Neural crest cell (in vitro differentiated cells): ENCODE measurements at regions not wholly inside any gene's neighbourhood (a gene's known extent, or its start where the extent isn't known, plus 50 kb on each side); places are given as distances from the start of the nearest gene placed in this dataset.

ENCODE experiments used
- DNase-seq: peaks from one replicate; pipeline ENCODE4 v3.0.0; 2021; ENCODE audit warnings: low read depth, mixed read lengths, low spot score
- H3K27ac Mint-ChIP-seq: one replicate; pipeline ENCODE4 v1.8.0; 2021; ENCODE audit warnings: mild to moderate bottlenecking, mixed read lengths; ENCODE audit not compliant: unreplicated experiment
- H3K27me3 Mint-ChIP-seq: 2 replicates; pipeline ENCODE4 v1.8.0; 2021; ENCODE audit warnings: low read depth, mild to moderate bottlenecking, mixed read lengths
- H3K36me3 Mint-ChIP-seq: 2 replicates; pipeline ENCODE4 v1.8.0; 2021; ENCODE audit warnings: low read depth, mild to moderate bottlenecking, mixed read lengths
- H3K4me1 Mint-ChIP-seq: 2 replicates; pipeline ENCODE4 v1.8.0; 2021; ENCODE audit warnings: mixed read lengths
- H3K4me3 Mint-ChIP-seq: one replicate; pipeline ENCODE4 v1.8.0; 2021; ENCODE audit warnings: mild to moderate bottlenecking, mixed read lengths
- H3K9me3 Mint-ChIP-seq: 2 replicates; pipeline ENCODE4 v1.8.0; 2021; ENCODE audit warnings: mixed read lengths
- TF ChIP-seq, protein P1 (sequence below): fragments of 200-600 bp; sonication (generic); conservative IDR thresholded peaks from 2 replicates; pipeline ENCODE4 v1.5.0; 2021; ENCODE audit warnings: antibody characterized with exemption, mild to moderate bottlenecking

DNA sequence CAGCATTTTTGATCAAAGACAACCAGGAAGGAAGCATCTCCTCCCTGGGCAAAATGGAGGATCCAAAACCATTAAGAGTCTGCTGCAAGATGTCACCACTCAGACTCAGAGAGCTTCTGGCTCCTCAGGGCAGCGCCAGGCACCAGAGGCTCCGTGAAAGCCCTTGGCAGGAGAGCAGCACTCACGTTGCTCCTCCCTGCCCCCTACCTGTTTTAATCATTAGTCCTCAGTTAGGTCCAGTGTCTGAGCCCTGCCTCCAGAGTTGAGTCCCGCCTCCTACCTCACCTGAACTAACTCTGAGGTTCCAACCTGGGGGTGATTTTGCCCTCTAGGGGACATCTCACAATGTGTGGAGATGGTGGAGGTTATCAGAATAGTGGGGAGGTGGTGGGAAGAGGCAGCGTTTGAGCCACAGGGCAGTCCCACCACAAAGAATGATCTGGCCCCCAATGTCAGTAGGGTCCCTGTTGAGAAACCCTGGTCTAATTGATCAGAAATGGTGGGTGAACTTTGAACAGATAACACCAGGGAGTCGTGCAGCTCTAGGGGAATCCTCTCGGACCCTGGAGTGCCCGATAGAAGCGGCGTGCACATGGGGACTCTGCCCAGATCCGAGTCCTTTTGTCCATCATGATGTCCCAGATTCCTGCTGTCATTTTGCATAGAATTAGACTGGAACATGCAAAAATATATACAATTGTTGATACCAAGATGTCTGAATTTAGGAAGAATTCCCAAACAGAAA is 156.7 kb upstream of the DIO3 start:
- no peak overlapping the region for H3K4me3 Mint-ChIP-seq
- peaks cover 16% of the 10 kb centered on the region for H3K4me1 Mint-ChIP-seq
- no peak overlapping the region for H3K27ac Mint-ChIP-seq
- TF ChIP-seq, protein P1, sequence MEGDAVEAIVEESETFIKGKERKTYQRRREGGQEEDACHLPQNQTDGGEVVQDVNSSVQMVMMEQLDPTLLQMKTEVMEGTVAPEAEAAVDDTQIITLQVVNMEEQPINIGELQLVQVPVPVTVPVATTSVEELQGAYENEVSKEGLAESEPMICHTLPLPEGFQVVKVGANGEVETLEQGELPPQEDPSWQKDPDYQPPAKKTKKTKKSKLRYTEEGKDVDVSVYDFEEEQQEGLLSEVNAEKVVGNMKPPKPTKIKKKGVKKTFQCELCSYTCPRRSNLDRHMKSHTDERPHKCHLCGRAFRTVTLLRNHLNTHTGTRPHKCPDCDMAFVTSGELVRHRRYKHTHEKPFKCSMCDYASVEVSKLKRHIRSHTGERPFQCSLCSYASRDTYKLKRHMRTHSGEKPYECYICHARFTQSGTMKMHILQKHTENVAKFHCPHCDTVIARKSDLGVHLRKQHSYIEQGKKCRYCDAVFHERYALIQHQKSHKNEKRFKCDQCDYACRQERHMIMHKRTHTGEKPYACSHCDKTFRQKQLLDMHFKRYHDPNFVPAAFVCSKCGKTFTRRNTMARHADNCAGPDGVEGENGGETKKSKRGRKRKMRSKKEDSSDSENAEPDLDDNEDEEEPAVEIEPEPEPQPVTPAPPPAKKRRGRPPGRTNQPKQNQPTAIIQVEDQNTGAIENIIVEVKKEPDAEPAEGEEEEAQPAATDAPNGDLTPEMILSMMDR = no peak
- H3K27me3 Mint-ChIP-seq = no peaks in the 10 kb centered on the region
- no peak for DNase-seq
- H3K9me3 Mint-ChIP-seq = no peaks in the 10 kb centered on the region
- H3K36me3 Mint-ChIP-seq = no peaks in the 10 kb centered on the region

DNA sequence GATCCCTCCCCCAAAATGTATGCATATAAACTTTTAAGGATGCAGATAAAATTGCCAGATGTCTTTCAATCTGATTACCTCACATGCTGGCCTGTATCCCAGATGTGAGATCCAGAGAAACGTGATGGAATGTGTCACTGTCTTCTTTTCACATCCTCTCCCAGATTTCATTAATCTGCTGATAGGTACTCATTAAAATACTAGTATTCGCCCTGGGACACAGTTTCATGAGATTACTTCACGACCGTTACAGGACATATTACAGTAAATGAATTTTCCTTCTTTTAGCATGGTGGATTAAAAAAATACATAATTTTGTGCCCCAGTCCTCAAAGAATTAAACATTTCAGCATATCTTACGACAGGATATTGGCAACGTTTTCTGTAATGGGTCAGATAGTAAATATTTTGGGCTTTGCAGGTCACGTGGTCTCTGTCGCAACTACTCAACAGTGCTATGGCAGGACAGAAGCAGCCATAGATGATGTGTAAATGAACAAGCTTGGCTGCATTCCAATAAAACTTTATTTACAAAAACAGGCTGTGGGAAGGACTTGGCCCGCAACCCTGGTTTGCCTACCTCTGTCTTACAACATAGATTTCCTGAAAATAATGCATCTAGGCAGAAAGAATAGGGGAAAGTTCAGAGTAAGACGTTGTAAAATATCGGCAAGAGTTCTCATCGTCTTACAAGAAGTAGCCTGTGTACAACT is 156.0 kb upstream of the DIO3 start:
- H3K36me3 Mint-ChIP-seq = no peaks in the 10 kb centered on the region
- H3K27ac Mint-ChIP-seq = no peak overlapping the region
- H3K27me3 Mint-ChIP-seq = no peaks in the 10 kb centered on the region
- TF ChIP-seq, protein P1 = no peak
- H3K4me3 Mint-ChIP-seq = no peak overlapping the region
- no peak for DNase-seq
- no peaks in the 10 kb centered on the region for H3K9me3 Mint-ChIP-seq
- peaks cover 22% of the 10 kb centered on the region for H3K4me1 Mint-ChIP-seq

DNA sequence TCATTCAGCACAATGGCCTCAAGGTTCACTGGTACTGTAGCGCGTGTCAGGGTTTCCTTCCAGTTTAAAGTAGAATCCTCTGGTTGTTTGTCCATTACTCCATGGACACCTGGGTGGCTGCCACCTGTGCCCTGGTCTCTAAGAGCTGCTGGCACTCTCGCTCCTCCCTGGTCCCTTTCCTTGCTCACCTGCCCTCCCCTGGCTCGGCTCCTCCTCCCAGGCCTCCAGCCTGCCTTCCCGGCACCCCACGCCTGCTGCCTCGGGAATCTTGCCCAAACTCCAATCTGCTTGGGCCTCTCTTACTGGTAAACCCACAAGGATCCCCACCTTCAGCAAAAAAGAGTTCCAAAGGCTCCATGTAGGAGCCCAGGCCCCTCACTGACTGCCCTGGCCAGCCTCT is 154.4 kb upstream of the DIO3 start:
- Mint-ChIP-seq H3K9me3 (no peaks in the 10 kb centered on the region), H3K27me3 (no peaks in the 10 kb centered on the region), H3K4me3 (no peak overlapping the region), H3K36me3 (no peaks in the 10 kb centered on the region), H3K27ac (no peak overlapping the region), H3K4me1 (peaks cover 21% of the 10 kb centered on the region)
- no peak for DNase-seq
- TF ChIP-seq, protein P1 = no peak

DNA sequence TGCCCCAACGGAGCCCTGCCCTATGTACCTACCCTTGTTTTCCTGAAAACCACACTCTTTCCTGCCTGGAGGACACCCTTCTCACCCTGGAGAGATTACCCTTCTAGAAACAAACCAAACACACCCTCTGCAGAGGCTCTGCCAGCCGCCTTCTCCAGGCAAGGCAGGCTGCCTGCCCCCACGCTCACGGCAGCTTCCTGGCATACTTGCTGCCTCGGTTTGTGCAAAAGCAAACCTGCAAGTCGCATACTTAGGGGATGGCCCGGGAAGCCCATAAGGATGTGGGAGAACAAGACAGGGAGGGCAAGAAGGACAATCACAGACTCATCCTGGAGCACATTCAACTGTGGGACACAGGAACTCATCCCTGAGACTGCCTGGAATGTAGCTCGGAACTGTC is 154.0 kb upstream of the DIO3 start:
- H3K9me3 Mint-ChIP-seq = no peaks in the 10 kb centered on the region
- peaks cover 21% of the 10 kb centered on the region for H3K4me1 Mint-ChIP-seq
- TF ChIP-seq, protein P1 = no peak
- H3K36me3 Mint-ChIP-seq = no peaks in the 10 kb centered on the region
- no peak overlapping the region for H3K4me3 Mint-ChIP-seq
- no peak for DNase-seq
- H3K27me3 Mint-ChIP-seq = no peaks in the 10 kb centered on the region
- H3K27ac Mint-ChIP-seq = no peak overlapping the region

DNA sequence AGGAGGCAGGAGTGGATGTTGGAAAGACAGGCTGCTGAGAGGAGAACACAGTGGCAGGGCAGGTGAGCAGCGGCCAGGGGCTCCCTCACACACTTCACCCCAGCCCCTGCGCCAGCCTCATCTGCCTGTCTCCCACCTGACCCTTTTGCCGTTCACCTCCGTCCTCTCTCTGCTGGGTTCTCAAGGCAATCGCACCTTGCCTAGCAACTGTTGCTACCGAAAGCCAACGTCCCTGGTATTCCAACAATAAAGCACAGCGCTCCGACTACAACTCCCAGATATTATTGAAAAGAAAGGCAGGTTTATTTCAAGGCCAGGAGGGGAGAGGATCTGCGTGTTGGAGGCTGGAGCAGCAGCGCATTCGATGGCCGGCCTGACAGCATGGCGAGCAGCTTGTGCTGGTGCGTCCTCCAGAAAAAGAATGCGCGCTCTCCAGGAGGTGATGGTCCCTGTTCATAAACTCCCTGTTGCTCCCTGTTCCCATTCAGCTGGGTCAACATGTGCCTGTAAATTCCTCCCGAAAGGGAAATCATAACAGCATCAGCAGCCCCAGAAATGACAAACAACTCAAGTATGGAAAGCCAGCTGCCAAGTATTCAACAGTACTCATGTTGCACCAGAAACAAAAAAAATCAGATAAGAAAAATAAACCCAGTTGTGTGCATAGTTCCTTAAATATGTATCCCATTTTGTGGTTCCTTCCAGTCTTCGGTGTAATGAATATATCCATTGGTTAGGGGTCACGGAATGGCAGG is 153.0 kb upstream of the DIO3 start:
- no peak for DNase-seq
- Mint-ChIP-seq H3K4me3 (no peak overlapping the region), H3K27ac (no peak overlapping the region), H3K27me3 (no peaks in the 10 kb centered on the region), H3K4me1 (peaks cover 21% of the 10 kb centered on the region), H3K9me3 (no peaks in the 10 kb centered on the region), H3K36me3 (no peaks in the 10 kb centered on the region)
- TF ChIP-seq, protein P1 = no peak
